ENCODE measurements at regions not wholly inside any gene's neighbourhood (a gene's known extent, or its start where the extent isn't known, plus 50 kb on each side); places are given as distances from the start of the nearest gene placed in this dataset.
"Not testable (repeated sequence)": the region's sequence is repeated elsewhere in the genome, so short reads cannot be mapped to it uniquely, and the experiment has no call there.

- peak; percentile 39 for DNase-seq (ENCODE audit: low spot score)
These were observed 130.6 kb upstream of the FHIT start for GRCh38 chr3:61381745-61382392.

- DNase-seq (ENCODE audit: low spot score) = no peak
These were observed 136.6 kb upstream of the FHIT start for GRCh38 chr3:61387817-61388216.

GRCh38 chr3:61393480-61393947 lies 142.3 kb upstream of the FHIT start:
- not testable (repeated sequence) for DNase-seq (ENCODE audit: low spot score)

- no peak for DNase-seq (ENCODE audit: low spot score)
These were observed 150.1 kb upstream of the FHIT start for GRCh38 chr3:61401359-61401758.

- DNase-seq (ENCODE audit: low spot score) = no peak
These were observed 154.0 kb upstream of the PTPRG start for GRCh38 chr3:61407397-61407796.

GRCh38 chr3:61409638-61410037 lies 151.7 kb upstream of the PTPRG start:
- no peak for DNase-seq (ENCODE audit: low spot score)

GRCh38 chr3:61410358-61410757 lies 151.0 kb upstream of the PTPRG start:
- DNase-seq (ENCODE audit: low spot score) = not testable (repeated sequence)

GRCh38 chr3:61411009-61411662 lies 150.2 kb upstream of the PTPRG start:
- DNase-seq (ENCODE audit: low spot score) = no peak

- no peak for DNase-seq (ENCODE audit: low spot score)
These were observed 146.9 kb upstream of the PTPRG start for GRCh38 chr3:61414456-61414855.

GRCh38 chr3:61415201-61415600 lies 146.2 kb upstream of the PTPRG start:
- DNase-seq (ENCODE audit: low spot score) = no peak

- no peak for DNase-seq (ENCODE audit: low spot score)
These were observed 144.8 kb upstream of the PTPRG start for GRCh38 chr3:61416618-61417017.

GRCh38 chr3:61417352-61417751 lies 144.0 kb upstream of the PTPRG start:
- DNase-seq (ENCODE audit: low spot score) = no peak

GRCh38 chr3:61420136-61420759 lies 141.1 kb upstream of the PTPRG start:
- no peak for DNase-seq (ENCODE audit: low spot score)

- DNase-seq (ENCODE audit: low spot score) = no peak
These were observed 138.3 kb upstream of the PTPRG start for GRCh38 chr3:61422945-61423673.

GRCh38 chr3:61425356-61425755 lies 136.0 kb upstream of the PTPRG start:
- no peak for DNase-seq (ENCODE audit: low spot score)

GRCh38 chr3:61429106-61429505 lies 132.3 kb upstream of the PTPRG start:
- DNase-seq (ENCODE audit: low spot score) = no peak

GRCh38 chr3:61434901-61435300 lies 126.5 kb upstream of the PTPRG start:
- not testable (repeated sequence) for DNase-seq (ENCODE audit: low spot score)

GRCh38 chr3:61435361-61435760 lies 126.0 kb upstream of the PTPRG start:
- DNase-seq (ENCODE audit: low spot score) = not testable (repeated sequence)

GRCh38 chr3:61438253-61439121 lies 122.9 kb upstream of the PTPRG start:
- no peak for DNase-seq (ENCODE audit: low spot score)

- DNase-seq (ENCODE audit: low spot score) = no peak
These were observed 122.3 kb upstream of the PTPRG start for GRCh38 chr3:61439122-61439458.

- no peak for DNase-seq (ENCODE audit: low spot score)
These were observed 118.7 kb upstream of the PTPRG start for GRCh38 chr3:61442696-61443095.

GRCh38 chr3:61443886-61444285 lies 117.5 kb upstream of the PTPRG start:
- no peak for DNase-seq (ENCODE audit: low spot score)

Measured in kidney capillary endothelial cell (primary cell).